ENCODE measurements at regions not wholly inside any gene's neighbourhood (a gene's known extent, or its start where the extent isn't known, plus 50 kb on each side); places are given as distances from the start of the nearest gene placed in this dataset.

DNA sequence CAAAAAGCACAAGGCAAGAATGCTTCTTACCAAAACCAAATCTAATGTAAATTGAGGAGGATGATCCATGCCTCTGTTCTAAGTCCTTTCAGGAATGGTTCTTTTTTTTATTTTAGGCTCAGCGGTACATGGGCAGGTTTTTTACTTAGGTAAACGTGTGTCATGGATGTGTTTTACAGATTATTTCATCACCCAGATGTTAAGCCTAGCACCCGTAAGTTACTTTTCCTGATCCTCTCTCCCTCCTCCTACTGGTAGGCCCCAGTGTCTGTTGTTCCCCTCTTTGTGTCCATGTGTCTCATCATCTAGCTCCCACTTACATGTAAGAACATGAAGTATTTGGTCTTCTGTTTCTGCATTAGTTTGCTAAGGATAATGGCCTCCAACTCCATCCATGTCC is 289.2 kb upstream of the THBS1 start:
- DNase-seq (ENCODE audit: low spot score) (no peak), FAIRE-seq (no peak)

DNA sequence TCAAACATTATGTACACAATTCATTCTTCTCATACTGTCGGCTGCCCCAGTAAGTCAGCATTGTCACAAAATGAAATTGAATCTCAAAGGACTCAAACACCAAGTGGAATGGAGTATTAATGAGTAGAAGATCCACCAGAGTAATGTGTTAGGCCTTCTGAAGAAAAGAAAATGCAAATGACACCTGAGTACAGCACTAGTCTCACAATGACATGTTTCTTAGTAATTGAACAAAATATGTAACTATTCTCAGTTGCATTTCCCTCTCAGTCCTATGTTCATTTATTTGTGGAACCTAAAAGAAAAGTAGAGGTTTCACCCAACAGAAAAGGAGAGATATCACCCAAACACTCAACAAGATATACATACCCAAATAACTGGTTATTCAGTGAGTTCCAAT is 283.9 kb upstream of the THBS1 start:
- DNase-seq (ENCODE audit: low spot score) (no peak), FAIRE-seq (no peak)

DNA sequence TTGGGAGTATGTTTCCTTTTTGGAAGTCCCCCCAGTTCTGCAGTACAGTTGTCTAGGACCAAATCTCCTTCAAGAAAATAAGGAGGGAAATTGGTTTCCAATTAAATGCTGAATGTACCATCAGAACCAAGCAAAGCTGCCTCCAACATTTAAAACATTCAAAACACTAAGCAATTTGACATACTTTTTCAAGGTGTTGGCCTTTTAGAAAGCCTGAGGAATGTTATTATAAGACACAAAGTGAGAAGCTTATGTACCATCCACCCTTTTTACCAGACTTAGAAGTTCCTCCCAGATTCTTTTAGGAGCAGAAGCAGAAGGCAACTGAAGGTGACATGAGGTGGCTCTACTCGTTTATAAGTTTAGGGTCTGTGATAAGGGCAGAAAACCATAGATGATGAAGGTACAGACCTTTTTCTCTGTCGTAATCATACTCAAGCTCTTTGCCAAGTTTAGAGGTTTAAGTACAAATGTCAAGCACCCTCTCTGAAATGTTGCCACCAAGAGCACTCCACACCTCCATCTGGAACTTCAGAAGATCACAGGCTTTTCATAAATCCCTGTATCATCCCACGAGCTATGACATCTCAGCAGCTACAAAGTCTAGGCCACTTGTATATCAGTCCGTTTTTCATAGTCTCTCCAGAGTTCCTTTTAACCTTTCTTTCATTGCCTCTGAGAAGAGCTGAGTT is 282.5 kb upstream of the THBS1 start:
- no peak for DNase-seq (ENCODE audit: low spot score)
- FAIRE-seq: no peak

DNA sequence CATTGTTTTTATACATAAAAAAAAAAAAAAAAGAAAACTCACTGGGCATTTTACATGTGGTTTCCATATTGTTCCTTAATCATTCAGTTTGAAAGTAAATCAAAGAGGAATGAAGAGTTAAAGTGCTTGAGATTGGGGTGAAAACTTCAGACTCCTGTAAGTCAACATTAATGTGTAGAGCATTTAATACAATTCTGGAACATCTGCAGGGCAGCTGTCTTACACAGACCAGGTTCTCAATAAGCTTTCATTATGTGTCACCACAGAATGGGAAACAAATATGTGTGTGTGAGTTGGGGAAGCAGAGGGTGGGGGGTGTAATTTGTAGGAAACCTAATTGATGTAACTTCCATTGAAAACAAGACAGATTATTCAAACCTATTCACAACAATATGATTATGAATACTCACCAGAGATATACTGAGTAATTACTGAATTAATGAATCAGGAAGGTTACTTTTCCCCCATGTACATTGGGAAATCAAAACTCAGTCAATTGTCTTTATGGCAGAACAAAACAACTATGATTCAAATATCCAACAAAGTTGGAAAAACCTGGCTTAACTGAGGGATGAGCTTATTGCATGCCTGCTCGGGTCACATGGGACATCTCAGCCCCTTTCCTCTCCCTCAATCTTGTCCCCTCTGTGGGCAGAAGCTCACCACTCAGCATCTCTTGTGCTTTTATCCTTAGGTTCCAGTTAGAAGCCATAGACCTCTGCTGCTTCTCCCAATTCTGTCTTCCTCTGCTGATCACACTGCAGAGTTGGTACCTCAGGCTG is 281.2 kb upstream of the THBS1 start:
- DNase-seq (ENCODE audit: low spot score): no peak
- no peak for FAIRE-seq

DNA sequence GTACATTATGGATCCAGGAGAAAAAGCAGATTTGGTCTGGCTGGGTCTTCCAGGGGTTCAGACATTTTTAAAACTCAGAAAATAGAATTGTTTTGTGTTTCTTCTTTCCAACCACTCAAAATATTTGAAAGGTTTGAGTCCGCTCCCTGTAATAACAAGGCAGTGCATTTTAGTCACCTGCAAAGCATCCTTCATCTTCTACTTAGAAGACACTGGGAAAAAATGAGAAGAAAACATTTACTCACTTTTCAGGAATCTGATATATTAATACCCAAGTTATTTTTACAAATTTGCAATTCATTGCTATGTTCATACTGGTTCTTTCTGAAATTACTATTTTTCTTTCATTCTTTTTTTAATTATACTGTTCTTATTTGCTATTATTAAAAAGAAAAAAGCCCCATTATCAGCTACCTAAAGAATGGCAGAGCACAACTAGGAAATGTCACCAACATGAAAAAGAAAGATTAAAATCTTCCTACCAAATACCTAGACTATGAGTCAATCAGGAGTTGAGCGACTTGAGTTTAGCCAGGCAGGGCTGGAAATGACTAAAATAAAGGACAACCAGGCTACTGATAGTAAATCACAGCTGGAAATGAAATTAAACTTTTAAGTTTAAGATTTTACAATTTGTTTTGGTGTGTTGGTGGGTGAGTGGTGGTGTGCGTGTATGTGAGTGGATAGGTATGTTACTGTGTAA is 280.3 kb upstream of the THBS1 start:
- no peak for FAIRE-seq
- DNase-seq (ENCODE audit: low spot score): peak; percentile 69

DNA sequence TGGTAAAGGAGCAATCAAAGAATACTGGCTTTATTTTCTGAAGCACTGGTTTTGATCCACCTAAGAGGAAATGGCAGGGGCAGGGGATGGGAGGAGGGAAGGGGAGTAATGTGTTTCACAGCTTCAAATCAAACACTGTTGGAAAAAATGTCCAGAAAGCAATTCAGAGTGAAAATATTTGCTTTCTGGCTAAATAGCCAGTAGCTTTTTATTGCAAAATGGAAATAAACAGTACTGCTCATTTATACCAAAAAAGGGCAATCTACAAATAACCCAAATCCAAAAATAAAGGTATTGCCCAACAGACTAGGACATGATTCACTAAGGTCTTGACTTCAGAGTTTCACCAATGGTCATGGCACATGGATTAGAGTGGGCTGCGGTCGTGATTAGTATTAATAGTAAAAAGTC is 279.3 kb upstream of the THBS1 start:
- DNase-seq (ENCODE audit: low spot score) (no peak), FAIRE-seq (no peak)

DNA sequence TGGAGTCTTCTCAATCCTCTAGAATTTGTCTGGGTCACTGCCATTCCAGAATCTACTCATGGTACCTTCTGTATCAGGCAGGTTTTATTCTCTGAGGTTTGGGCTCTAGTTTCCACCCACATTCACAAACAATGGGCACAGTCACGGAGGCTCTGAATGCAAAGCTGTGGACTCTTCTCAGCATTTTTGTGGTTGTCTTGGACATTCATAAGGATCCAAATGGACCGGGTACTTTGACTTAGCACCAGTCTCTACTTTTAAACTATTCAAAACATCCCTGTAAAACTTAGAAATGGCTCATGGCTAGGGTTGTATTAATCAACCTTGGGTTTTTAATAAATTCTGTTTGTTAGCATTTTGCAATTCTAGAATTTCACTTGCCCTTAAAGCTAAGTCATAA is 277.9 kb upstream of the THBS1 start:
- FAIRE-seq: no peak
- no peak for DNase-seq (ENCODE audit: low spot score)

DNA sequence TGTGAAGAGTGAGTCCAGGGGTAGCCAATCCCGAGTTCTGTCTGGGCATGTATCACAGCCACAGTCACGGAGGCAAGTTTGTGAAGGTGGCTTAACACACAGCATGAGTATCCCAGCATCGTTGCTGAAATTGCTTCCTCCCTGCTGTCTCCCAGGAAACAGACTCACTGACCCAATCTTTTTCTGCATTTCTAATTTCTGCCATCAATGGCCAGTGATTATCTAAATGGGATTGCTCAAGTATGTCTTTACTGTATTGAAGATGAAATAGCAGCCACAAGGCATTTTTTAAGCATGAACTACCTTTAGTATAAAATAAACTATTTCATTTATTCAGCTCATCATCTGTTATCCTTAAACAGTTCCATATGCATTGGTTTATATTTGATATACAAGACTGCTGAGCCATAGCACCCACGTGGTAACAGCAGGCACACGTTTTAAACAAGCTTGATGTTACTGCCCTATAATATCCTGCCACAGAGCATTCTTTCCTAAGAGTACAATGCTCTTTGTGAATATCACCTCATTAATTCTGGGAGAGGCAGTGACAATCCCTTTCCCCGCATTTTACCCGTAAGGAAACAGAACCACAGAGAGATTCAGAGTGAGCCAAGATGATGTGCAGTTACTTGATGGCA is 276.6 kb upstream of the THBS1 start:
- DNase-seq (ENCODE audit: low spot score) (peak; percentile 11), FAIRE-seq (no peak)

DNA sequence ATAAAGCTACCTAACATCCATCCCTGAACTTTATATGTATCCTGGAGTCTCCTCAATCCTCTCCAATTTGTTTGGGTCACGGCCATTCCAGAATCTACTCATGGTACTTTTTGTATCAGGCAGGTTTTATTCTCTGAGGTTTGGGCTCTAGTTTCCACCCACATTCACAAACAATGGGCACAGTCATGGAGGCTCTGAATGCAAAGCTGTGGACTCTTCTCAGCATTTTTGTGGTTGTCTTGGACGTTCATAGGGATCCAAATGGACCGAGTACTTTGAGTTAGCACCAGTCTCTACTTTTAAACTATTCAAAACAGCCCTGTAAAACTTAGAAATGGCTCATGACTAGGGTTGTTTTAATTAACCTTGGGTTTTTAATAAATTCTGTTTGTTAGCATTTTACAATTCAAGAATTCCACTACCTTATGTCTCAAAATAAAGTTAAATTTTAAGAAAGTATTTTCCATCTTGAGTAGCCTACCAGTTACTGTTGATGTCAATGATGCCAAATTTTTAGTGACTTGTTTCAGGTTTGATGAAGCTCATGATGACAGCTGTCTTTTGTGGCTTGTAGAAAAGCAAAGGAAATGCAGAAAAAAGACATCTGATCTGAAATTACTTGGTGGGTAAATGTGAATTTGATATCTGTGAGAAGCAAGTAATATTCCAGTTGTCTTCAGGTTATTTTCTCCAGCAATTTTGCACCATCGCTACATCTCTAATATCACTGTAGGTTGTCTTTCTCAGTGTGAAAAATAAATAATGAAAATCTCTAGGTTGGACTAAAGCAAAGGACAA is 275.7 kb upstream of the THBS1 start:
- FAIRE-seq: peak; percentile 13
- DNase-seq (ENCODE audit: low spot score): no peak

DNA sequence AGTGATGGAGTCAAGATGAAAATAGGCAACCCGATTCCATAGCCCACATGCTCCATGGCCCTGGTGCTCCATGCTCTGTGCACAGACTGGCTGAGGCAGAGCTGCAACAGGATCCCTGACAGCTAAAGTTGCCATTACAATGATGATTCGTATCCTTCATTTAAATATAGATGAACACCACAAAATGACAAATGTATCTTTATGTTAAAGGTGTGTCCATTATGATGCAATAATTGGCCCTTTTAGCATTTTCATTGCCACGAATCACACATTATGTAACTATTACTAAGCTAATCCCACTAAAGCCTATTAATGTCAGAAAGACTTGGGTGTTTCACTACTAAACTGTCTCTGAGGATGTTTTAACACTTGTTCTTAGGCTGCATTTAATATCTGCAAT is 270.2 kb upstream of the THBS1 start:
- FAIRE-seq: no peak
- no peak for DNase-seq (ENCODE audit: low spot score)

DNA sequence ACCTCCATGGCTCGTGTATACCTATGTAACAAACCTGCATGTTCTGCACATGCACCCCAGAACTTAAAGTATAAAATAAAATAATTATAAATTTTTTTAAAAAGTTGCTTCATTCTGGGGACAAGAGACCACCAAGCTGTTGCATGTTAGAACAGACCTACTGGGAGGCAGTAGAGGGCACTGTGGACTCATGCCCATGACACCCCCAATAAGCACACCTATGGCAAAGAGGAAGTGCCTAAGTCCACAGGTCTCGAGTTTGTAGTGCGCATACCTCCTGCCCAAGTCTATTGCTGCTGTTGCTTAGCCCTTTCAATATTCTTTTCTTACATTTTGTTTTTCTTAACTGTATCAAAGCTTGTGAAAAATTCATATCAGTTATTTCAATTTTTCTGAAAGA is 267.9 kb upstream of the THBS1 start:
- FAIRE-seq: no peak
- DNase-seq (ENCODE audit: low spot score): no peak

DNA sequence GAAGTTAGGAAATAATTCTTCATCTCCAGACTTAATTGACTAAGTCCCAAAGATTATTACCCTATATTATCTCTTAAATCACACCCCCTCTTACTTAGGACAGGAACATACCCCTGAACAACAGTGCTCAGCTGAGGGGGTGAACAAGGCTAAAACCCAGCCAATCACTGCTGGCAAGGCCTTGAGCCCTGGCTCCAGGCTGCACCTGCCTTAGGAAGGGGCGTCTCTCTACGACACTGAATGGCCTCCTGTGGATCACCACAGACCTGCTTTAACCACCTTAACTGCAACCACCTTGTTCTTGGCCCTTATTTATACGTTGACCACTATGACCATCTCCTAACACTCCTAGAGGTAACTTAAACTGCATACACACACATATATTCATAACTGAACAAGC is 267.4 kb upstream of the THBS1 start:
- DNase-seq (ENCODE audit: low spot score): no peak
- FAIRE-seq: no peak

DNA sequence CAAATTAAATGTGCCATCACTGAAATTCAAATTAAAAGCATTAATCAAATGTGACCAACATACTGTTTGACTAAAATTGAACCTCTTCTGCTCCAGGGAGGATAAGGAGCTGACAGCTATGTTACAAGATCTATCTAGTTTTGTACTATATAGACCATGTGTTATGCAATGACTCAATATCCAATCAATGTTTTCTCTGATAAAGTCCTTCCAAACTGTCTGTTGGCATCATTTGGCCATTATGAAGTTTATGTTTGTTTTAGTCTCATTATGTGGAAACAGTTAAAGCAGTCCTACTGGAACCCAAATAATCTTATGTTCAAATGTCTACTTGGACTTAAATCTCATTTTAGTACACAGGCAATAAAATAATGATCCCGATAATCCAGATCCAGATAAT is 267.0 kb upstream of the THBS1 start:
- DNase-seq (ENCODE audit: low spot score) (no peak), FAIRE-seq (no peak)

DNA sequence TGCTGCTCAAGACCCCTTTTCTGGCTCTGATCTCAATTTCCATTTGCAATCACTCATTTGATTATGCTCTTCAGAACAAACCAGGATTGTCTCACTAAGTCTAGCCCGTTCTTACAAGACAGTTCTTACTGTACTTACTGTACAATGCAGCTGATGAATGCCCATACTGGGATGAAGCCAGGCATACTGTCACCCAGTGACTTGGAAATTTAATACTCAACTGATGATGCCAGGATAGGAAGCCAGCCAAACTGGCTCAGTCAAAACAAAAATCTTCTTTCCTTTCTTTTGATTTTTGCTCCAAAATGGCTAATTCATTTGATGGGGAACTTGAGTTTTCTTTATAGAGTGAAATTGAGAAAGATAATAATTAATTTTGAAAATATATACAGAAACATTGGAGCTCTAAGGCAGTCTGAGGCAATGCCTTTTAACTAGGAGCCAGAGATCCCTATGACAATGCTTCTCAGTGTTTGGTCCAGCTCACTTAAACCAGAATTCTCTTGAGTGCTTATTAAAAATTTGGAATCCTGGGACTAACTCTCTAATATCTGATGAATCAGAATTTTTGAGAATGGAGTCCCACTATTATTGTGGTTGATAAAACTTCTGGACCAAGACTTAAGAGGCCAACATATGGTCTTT is 265.6 kb upstream of the THBS1 start:
- DNase-seq (ENCODE audit: low spot score) (no peak), FAIRE-seq (no peak)

DNA sequence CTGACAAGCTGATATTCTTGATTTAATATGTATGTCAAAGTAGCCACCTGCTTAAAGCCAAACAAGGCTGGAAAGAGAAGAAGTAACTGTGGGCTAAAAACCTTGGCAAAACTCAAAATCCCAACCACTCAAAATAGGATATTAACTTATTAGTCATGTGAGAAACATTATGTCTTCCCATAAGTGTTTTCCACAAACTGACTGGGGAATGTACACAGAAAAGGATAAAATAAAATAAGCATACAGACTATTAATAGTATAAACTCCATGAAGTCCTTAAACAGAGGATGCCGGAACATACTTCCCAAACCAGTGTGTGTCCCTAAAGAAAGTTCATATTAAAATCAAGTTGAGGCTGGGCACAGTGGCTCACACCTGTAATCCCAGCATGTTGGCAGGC is 263.7 kb upstream of the THBS1 start:
- DNase-seq (ENCODE audit: low spot score) (no peak), FAIRE-seq (no peak)

DNA sequence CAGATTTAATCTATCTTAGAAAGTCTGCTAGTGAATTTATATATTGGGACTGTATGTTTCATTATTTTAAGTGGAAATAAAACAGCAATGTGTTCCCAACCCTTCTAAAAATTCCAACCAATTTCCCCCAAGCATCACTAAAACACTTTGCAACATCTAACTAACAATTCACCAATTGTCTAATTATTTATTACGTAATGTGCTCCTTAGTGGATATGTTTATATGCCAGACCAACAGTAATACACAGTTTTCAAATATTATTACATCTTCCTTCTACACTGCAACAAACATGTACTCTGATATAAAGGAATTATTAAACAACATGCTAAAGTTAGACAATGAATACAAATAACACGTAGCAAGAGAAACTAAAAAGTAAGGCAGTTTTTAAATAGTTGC is 262.6 kb upstream of the THBS1 start:
- no peak for FAIRE-seq
- DNase-seq (ENCODE audit: low spot score): no peak

DNA sequence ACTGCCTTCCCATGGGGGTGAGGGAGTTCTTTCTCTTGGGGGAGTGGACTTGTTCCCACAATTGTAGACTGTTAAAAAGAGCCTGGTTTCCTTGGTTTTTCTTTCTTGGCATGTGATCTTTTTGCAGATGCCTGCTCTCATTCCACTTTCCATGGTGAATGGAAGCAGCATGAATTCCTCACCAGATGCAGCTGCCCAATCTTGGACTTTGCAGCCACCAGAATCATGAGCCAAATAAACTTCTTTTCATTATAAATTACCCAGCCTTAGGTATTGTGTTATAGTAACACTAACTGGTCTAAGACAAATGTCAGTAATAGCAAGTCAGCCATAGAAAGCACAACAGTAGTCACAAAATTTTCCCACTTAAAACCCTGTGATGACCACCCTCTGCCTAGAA is 260.5 kb upstream of the THBS1 start:
- FAIRE-seq: no peak

DNA sequence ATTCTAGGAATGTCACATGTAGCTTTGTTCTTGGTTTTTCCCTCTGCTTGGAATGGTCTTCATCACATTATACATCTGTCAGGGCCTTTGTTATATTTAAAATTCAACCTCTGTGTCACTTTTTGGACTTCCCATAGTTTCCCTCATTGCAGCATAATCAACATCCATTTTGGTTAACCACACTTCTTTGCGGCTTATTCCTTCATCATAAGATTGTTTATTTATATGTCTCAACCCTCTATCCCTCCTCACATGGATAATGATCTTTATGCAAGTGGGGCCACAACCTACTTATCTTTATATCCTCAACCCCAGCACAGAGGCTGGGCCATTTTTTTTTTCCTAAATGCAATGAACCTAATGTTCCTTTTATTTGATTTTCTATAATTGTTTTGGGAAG is 260.0 kb upstream of the THBS1 start:
- FAIRE-seq (no peak), DNase-seq (ENCODE audit: low spot score) (no peak)

More for the DNA sequence above, 260.5 kb upstream of the THBS1 start:
- no peak for DNase-seq (ENCODE audit: low spot score)

DNA sequence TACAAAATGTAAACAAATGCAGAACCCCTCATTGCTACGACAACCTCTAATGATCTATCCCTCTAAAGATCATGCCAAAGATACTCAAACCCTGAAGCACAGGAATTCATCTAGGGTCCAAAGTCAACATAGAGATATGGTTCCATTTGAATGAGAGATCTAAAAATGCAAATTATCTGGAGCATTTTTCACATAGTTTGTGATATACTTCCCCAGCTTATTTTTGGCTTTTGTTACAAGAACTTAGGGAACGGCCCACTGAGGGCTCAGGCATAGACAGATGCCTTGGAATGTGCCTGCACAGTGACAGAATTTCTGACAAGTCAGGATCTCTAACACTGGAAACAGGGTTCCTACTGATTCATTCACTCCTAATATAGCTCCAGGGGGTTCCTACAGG is 258.9 kb upstream of the THBS1 start:
- no peak for FAIRE-seq
- DNase-seq (ENCODE audit: low spot score): no peak

DNA sequence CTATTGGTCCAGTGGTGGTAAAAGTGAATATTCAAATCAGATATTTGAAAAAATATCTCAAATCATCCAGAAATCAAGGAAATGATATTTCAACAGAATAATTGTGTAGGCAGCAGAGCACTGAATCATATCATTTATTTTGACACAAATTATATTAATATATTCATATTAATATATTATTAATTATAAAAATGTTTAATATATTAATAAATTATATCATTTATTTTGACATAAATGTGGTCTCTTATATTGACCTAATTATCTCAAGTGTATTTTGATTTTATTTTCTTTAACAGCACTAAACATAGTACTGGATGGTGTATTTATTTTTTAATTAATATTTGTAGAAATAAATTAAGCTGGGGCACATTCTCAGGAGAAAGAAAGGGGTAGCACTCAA is 257.7 kb upstream of the THBS1 start:
- no peak for DNase-seq (ENCODE audit: low spot score)
- FAIRE-seq: no peak

DNA sequence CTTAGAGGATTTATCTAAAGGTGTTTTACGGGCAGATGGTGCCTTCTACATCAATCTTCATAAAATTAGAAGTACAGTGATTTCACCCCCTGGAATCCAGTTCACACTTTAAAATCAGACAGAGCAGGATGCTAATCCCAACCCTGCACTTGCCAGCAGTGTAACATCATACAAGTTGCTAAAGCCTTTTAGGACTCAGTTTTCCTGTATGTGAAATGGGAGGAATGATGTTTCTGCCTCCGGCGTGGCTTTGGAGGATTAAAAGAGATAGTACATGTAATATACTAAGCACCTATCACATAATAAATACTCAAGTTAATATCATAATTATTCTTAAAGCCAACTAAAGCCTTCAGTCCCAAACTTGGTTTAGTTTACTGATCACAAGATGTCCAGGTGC is 257.2 kb upstream of the THBS1 start:
- DNase-seq (ENCODE audit: low spot score) (no peak), FAIRE-seq (no peak)
